GM23338 (cell line): ENCODE measurements at regions not wholly inside any gene's neighbourhood (a gene's known extent, or its start where the extent isn't known, plus 50 kb on each side); places are given as distances from the start of the nearest gene placed in this dataset.

Experiments used
- CREB1 ChIP-seq: fragments of 250-450 bp; sonication (Bioruptor Pico); IDR thresholded peaks from 2 replicates; pipeline ENCODE4 v1.5.0; 2020; ENCODE audit warnings: low read depth, mild to moderate bottlenecking, moderate library complexity
- EZH2 ChIP-seq: fragments of 200-600 bp; sonication (generic); IDR thresholded peaks from one replicate; pipeline ENCODE4 v1.8.0; 2017; ENCODE audit warnings: antibody characterized with exemption, mild to moderate bottlenecking, low read depth; ENCODE audit not compliant: unreplicated experiment
- EZH2phosphoT487 ChIP-seq: fragments of 200-600 bp; sonication (generic); IDR thresholded peaks from one replicate; pipeline ENCODE4 v1.8.1; 2018; ENCODE audit warnings: antibody characterized with exemption; ENCODE audit not compliant: unreplicated experiment
- ZNF114 ChIP-seq: fragments of 250-450 bp; sonication (Bioruptor Pico); IDR thresholded peaks from 2 replicates; pipeline ENCODE4 v1.5.0; 2020; ENCODE audit warnings: mild to moderate bottlenecking, moderate library complexity
- TF ChIP-seq, protein P1 (sequence below), 2 experiments: fragments of 200-600 bp in 1 of 2; sonication (generic) in 1 of 2; conservative IDR thresholded peaks; 2 replicates each; pipeline versions ENCODE4 v1.5.1 to v1.6.1; 2016 to 2017; ENCODE audit warnings: antibody characterized with exemption in 2 of 2, low read depth in 2 of 2, mild to moderate bottlenecking in 2 of 2, moderate library complexity in 1 of 2
- TF ChIP-seq, protein P2 (sequence below): IDR thresholded peaks from one replicate; pipeline ENCODE4 v1.6.1; 2018; ENCODE audit warnings: antibody characterized with exemption; ENCODE audit not compliant: unreplicated experiment

DNA sequence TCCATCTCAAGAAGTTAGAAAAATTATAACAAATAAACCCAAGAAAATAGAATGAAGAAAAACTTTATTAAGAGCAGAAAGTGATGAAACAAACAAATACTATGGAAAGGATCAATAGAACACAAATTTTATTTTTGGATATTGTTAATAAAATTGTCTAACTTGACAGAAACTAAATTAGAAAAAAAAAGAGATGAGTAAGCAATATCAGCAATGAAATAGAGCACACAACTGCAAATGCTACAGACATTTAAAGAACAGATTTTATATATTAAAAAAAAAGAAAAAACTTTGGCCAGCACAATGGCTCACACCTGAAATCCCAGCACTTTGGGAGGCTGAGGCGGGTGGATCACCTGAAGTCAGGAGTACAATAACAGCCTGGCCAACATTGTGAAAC lies 628.0 kb downstream of the EPHA7 start:
- TF ChIP-seq, protein P1, sequence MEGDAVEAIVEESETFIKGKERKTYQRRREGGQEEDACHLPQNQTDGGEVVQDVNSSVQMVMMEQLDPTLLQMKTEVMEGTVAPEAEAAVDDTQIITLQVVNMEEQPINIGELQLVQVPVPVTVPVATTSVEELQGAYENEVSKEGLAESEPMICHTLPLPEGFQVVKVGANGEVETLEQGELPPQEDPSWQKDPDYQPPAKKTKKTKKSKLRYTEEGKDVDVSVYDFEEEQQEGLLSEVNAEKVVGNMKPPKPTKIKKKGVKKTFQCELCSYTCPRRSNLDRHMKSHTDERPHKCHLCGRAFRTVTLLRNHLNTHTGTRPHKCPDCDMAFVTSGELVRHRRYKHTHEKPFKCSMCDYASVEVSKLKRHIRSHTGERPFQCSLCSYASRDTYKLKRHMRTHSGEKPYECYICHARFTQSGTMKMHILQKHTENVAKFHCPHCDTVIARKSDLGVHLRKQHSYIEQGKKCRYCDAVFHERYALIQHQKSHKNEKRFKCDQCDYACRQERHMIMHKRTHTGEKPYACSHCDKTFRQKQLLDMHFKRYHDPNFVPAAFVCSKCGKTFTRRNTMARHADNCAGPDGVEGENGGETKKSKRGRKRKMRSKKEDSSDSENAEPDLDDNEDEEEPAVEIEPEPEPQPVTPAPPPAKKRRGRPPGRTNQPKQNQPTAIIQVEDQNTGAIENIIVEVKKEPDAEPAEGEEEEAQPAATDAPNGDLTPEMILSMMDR (conservative IDR thresholded peaks at IDR 0.05; ENCODE audit: low read depth in 2 of 2): no peak
- TF ChIP-seq CREB1: no peak
- no peak for TF ChIP-seq EZH2
- TF ChIP-seq, protein P2, sequence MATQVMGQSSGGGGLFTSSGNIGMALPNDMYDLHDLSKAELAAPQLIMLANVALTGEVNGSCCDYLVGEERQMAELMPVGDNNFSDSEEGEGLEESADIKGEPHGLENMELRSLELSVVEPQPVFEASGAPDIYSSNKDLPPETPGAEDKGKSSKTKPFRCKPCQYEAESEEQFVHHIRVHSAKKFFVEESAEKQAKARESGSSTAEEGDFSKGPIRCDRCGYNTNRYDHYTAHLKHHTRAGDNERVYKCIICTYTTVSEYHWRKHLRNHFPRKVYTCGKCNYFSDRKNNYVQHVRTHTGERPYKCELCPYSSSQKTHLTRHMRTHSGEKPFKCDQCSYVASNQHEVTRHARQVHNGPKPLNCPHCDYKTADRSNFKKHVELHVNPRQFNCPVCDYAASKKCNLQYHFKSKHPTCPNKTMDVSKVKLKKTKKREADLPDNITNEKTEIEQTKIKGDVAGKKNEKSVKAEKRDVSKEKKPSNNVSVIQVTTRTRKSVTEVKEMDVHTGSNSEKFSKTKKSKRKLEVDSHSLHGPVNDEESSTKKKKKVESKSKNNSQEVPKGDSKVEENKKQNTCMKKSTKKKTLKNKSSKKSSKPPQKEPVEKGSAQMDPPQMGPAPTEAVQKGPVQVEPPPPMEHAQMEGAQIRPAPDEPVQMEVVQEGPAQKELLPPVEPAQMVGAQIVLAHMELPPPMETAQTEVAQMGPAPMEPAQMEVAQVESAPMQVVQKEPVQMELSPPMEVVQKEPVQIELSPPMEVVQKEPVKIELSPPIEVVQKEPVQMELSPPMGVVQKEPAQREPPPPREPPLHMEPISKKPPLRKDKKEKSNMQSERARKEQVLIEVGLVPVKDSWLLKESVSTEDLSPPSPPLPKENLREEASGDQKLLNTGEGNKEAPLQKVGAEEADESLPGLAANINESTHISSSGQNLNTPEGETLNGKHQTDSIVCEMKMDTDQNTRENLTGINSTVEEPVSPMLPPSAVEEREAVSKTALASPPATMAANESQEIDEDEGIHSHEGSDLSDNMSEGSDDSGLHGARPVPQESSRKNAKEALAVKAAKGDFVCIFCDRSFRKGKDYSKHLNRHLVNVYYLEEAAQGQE: no peak
- no peak for TF ChIP-seq EZH2phosphoT487
- no peak for TF ChIP-seq ZNF114 (CRISPR knock-in tag)
